CD8-positive, alpha-beta memory T cell (primary cell): ENCODE measurements at regions not wholly inside any gene's neighbourhood (a gene's known extent, or its start where the extent isn't known, plus 50 kb on each side); places are given as distances from the start of the nearest gene placed in this dataset.

ENCODE experiments used
- CTCF ChIA-PET: fragments of 350-600 bp; sonication (Branson Sonifier 250); formaldehyde crosslinking; loops from one replicate; lab custom pipeline; 2021; ENCODE audit warnings: antibody characterized with exemption; lab: Charles Lee
- POLR2A ChIA-PET: fragments of 350-600 bp; sonication (Branson Sonifier 250); formaldehyde crosslinking; loops from one replicate; lab custom pipeline; 2021; ENCODE audit warnings: antibody characterized with exemption; lab: Charles Lee
- DNase-seq, 5 donors: peaks; one replicate each; pipeline versions ENCODE4 v3.0.0 to v3.0.0-alpha.2; 2020 to 2022; ENCODE audit warnings: mixed read lengths in 1 of 5
- H3K27ac ChIP-seq: one replicate; pipeline ENCODE4 v1.7.0; 2013; ENCODE audit warnings: low read depth, mild to moderate bottlenecking, low read length, moderate library complexity
- H3K27me3 ChIP-seq: 2 replicates; pipeline ENCODE4 v1.7.0; 2013; ENCODE audit warnings: low read length, mild to moderate bottlenecking; ENCODE audit not compliant: insufficient read depth, poor library complexity, severe bottlenecking
- H3K36me3 ChIP-seq: 2 replicates; pipeline ENCODE4 v1.7.0; 2013; ENCODE audit warnings: mild to moderate bottlenecking, low read length, moderate library complexity; ENCODE audit not compliant: insufficient read depth
- H3K4me1 ChIP-seq: 2 replicates; pipeline ENCODE4 v1.7.0; 2013; ENCODE audit warnings: mild to moderate bottlenecking, low read length, moderate library complexity; ENCODE audit not compliant: insufficient read depth
- H3K4me3 ChIP-seq: 2 replicates; pipeline ENCODE4 v1.7.0; 2013; ENCODE audit warnings: mild to moderate bottlenecking, low read length
- H3K9me3 ChIP-seq: 2 replicates; pipeline ENCODE4 v1.7.0; 2013; ENCODE audit warnings: mild to moderate bottlenecking, low read length
- H3K27ac Mint-ChIP-seq, 8 donors: one replicate each; pipeline ENCODE4 v1.8.0; 2020 to 2021; ENCODE audit warnings: mixed read lengths in 8 of 8, mild to moderate bottlenecking in 6 of 8, inconsistent platforms in 3 of 8, moderate library complexity in 3 of 8
- H3K27me3 Mint-ChIP-seq, 2 donors: one replicate each; pipeline ENCODE4 v1.8.0; 2020 to 2021; ENCODE audit warnings: mixed read lengths in 2 of 2, mild to moderate bottlenecking in 1 of 2, moderate library complexity in 1 of 2
- H3K36me3 Mint-ChIP-seq, 3 donors: one replicate each; pipeline ENCODE4 v1.8.0; 2020 to 2021; ENCODE audit warnings: mixed read lengths in 3 of 3, inconsistent platforms in 1 of 3, mild to moderate bottlenecking in 1 of 3
- H3K4me1 Mint-ChIP-seq, 3 donors: one replicate each; pipeline ENCODE4 v1.8.0; 2020 to 2021; ENCODE audit warnings: mixed read lengths in 3 of 3, inconsistent platforms in 1 of 3, mild to moderate bottlenecking in 1 of 3
- H3K4me3 Mint-ChIP-seq, 7 donors: one replicate each; pipeline ENCODE4 v1.8.0; 2020 to 2021; ENCODE audit warnings: mixed read lengths in 7 of 7, mild to moderate bottlenecking in 6 of 7, moderate library complexity in 4 of 7, inconsistent platforms in 2 of 7
- H3K9me3 Mint-ChIP-seq, 5 donors: one replicate each; pipeline ENCODE4 v1.8.0; 2020 to 2022; ENCODE audit warnings: mixed read lengths in 5 of 5, mild to moderate bottlenecking in 3 of 5, moderate library complexity in 2 of 5, inconsistent platforms in 1 of 5

GRCh38 chr3:34583451-34583850, 785.0 kb downstream of the PDCD6IP start:
- Histone ChIP-seq H3K27ac (no peak overlapping the region), H3K9me3 (no peaks in the 10 kb centered on the region), H3K27me3 (no peaks in the 10 kb centered on the region), H3K36me3 (no peaks in the 10 kb centered on the region), H3K4me3 (no peak overlapping the region), H3K4me1 (no peaks in the 10 kb centered on the region)
- POLR2A ChIA-PET: no interaction called here
- Mint-ChIP-seq H3K27me3 (no peaks in the 10 kb centered on the region), H3K36me3 (no peaks in the 10 kb centered on the region), H3K4me1 (no peaks in the 10 kb centered on the region), H3K9me3 (peaks cover 0 to 4% (median 0%) of the 10 kb centered on the region in 5 donors), H3K4me3 (no peak overlapping the region), H3K27ac (no peak overlapping the region)
- DNase-seq: no peak
- CTCF ChIA-PET: no interaction called here

- H3K27ac Mint-ChIP-seq: no peak overlapping the region
- ChIA-PET POLR2A (no interaction called here), CTCF (no interaction called here)
- H3K36me3 ChIP-seq: no peaks in the 10 kb centered on the region
- no peaks in the 10 kb centered on the region for H3K27me3 Mint-ChIP-seq
- no peak for DNase-seq
- H3K4me3 Mint-ChIP-seq: no peak overlapping the region
- no peaks in the 10 kb centered on the region for H3K4me1 Mint-ChIP-seq
- H3K36me3 Mint-ChIP-seq: no peaks in the 10 kb centered on the region
- peaks cover 0 to 14% (median 0%) of the 10 kb centered on the region in 5 donors for H3K9me3 Mint-ChIP-seq
- H3K27me3 ChIP-seq: no peaks in the 10 kb centered on the region
- no peak overlapping the region for H3K4me3 ChIP-seq
- H3K9me3 ChIP-seq: no peaks in the 10 kb centered on the region
- no peak overlapping the region for H3K27ac ChIP-seq
- no peaks in the 10 kb centered on the region for H3K4me1 ChIP-seq
These were observed 786.5 kb downstream of the PDCD6IP start for GRCh38 chr3:34584971-34585370.

- no peaks in the 10 kb centered on the region for H3K9me3 ChIP-seq
- H3K9me3 Mint-ChIP-seq: peaks cover 0 to 12% (median 3%) of the 10 kb centered on the region in 5 donors
- H3K27me3 Mint-ChIP-seq: peaks cover 0 to 1% of the 10 kb centered on the region in 2 donors
- H3K4me3 ChIP-seq: no peak overlapping the region
- no peak overlapping the region for H3K4me3 Mint-ChIP-seq
- no peaks in the 10 kb centered on the region for H3K27me3 ChIP-seq
- no peaks in the 10 kb centered on the region for H3K36me3 ChIP-seq
- H3K27ac ChIP-seq: no peak overlapping the region
- no peak for DNase-seq
- no peak overlapping the region for H3K27ac Mint-ChIP-seq
- H3K36me3 Mint-ChIP-seq: no peaks in the 10 kb centered on the region
- ChIA-PET POLR2A (no interaction called here), CTCF (no interaction called here)
- no peaks in the 10 kb centered on the region for H3K4me1 ChIP-seq
- H3K4me1 Mint-ChIP-seq: no peaks in the 10 kb centered on the region
These were observed 801.2 kb downstream of the PDCD6IP start for GRCh38 chr3:34599595-34599994.

- no peaks in the 10 kb centered on the region for H3K4me1 ChIP-seq
- Mint-ChIP-seq H3K36me3 (no peaks in the 10 kb centered on the region), H3K4me3 (no peak overlapping the region), H3K27me3 (no peaks in the 10 kb centered on the region), H3K4me1 (no peaks in the 10 kb centered on the region), H3K9me3 (peaks cover 22 to 59% (median 23%) of the 10 kb centered on the region in 5 donors), H3K27ac (no peak overlapping the region)
- no peak overlapping the region for H3K4me3 ChIP-seq
- no peak for DNase-seq
- H3K36me3 ChIP-seq: no peaks in the 10 kb centered on the region
- no peak overlapping the region for H3K27ac ChIP-seq
- H3K27me3 ChIP-seq: no peaks in the 10 kb centered on the region
- H3K9me3 ChIP-seq: no peaks in the 10 kb centered on the region
- ChIA-PET POLR2A (no interaction called here), CTCF (no interaction called here)
These were observed 821.6 kb downstream of the PDCD6IP start for GRCh38 chr3:34619990-34620389.

GRCh38 chr3:34626699-34627098, 828.3 kb downstream of the PDCD6IP start:
- H3K27me3 Mint-ChIP-seq: no peaks in the 10 kb centered on the region
- no peaks in the 10 kb centered on the region for H3K36me3 ChIP-seq
- POLR2A ChIA-PET: no interaction called here

GRCh38 chr3:34634939-34635338, 836.5 kb downstream of the PDCD6IP start:
- H3K27ac ChIP-seq: no peak overlapping the region

More at GRCh38 chr3:34626699-34627098, 828.3 kb downstream of the PDCD6IP start:
- H3K27ac ChIP-seq: no peak overlapping the region
- Mint-ChIP-seq H3K36me3 (no peaks in the 10 kb centered on the region), H3K9me3 (peaks cover 2 to 21% (median 3%) of the 10 kb centered on the region in 5 donors), H3K27ac (no peak overlapping the region), H3K4me1 (no peaks in the 10 kb centered on the region), H3K4me3 (no peak overlapping the region)
- H3K4me3 ChIP-seq: no peak overlapping the region
- no peaks in the 10 kb centered on the region for H3K27me3 ChIP-seq
- DNase-seq: no peak
- H3K9me3 ChIP-seq: no peaks in the 10 kb centered on the region
- CTCF ChIA-PET: no interaction called here
- H3K4me1 ChIP-seq: no peaks in the 10 kb centered on the region

GRCh38 chr3:34635352-34635850, 837.0 kb downstream of the PDCD6IP start:
- CTCF ChIA-PET: no interaction called here
- Mint-ChIP-seq H3K9me3 (peaks cover 0 to 2% (median 0%) of the 10 kb centered on the region in 5 donors), H3K4me1 (no peaks in the 10 kb centered on the region), H3K36me3 (no peaks in the 10 kb centered on the region), H3K27ac (no peak overlapping the region), H3K4me3 (no peak overlapping the region), H3K27me3 (no peaks in the 10 kb centered on the region)
- H3K36me3 ChIP-seq: no peaks in the 10 kb centered on the region
- POLR2A ChIA-PET: no interaction called here
- DNase-seq: no peak
- H3K4me3 ChIP-seq: no peak overlapping the region
- no peaks in the 10 kb centered on the region for H3K27me3 ChIP-seq
- no peaks in the 10 kb centered on the region for H3K9me3 ChIP-seq
- H3K4me1 ChIP-seq: no peaks in the 10 kb centered on the region
- H3K27ac ChIP-seq: no peak overlapping the region

More at GRCh38 chr3:34634939-34635338, 836.5 kb downstream of the PDCD6IP start:
- H3K27me3 Mint-ChIP-seq: no peaks in the 10 kb centered on the region
- H3K9me3 ChIP-seq: no peaks in the 10 kb centered on the region
- no peaks in the 10 kb centered on the region for H3K36me3 Mint-ChIP-seq
- ChIA-PET CTCF (no interaction called here), POLR2A (no interaction called here)
- H3K9me3 Mint-ChIP-seq: peaks cover 0 to 2% (median 0%) of the 10 kb centered on the region in 5 donors
- no peaks in the 10 kb centered on the region for H3K27me3 ChIP-seq
- H3K36me3 ChIP-seq: no peaks in the 10 kb centered on the region
- H3K4me1 Mint-ChIP-seq: no peaks in the 10 kb centered on the region
- H3K4me3 ChIP-seq: no peak overlapping the region
- no peaks in the 10 kb centered on the region for H3K4me1 ChIP-seq
- H3K27ac Mint-ChIP-seq: no peak overlapping the region
- H3K4me3 Mint-ChIP-seq: no peak overlapping the region
- DNase-seq: no peak

GRCh38 chr3:34646911-34647460, 848.6 kb downstream of the PDCD6IP start:
- DNase-seq: no peak
- Histone ChIP-seq H3K4me3 (no peak overlapping the region), H3K4me1 (no peaks in the 10 kb centered on the region), H3K27me3 (no peaks in the 10 kb centered on the region), H3K36me3 (no peaks in the 10 kb centered on the region), H3K27ac (no peak overlapping the region), H3K9me3 (no peaks in the 10 kb centered on the region)
- Mint-ChIP-seq H3K4me1 (no peaks in the 10 kb centered on the region), H3K9me3 (peaks cover 0 to 7% (median 2%) of the 10 kb centered on the region in 5 donors), H3K4me3 (no peak overlapping the region), H3K27ac (no peak overlapping the region), H3K27me3 (no peaks in the 10 kb centered on the region), H3K36me3 (no peaks in the 10 kb centered on the region)
- POLR2A ChIA-PET: no interaction called here
- CTCF ChIA-PET: no interaction called here
